GM19395 (cell line): ENCODE measurements at regions not wholly inside any gene's neighbourhood (a gene's known extent, or its start where the extent isn't known, plus 50 kb on each side); places are given as distances from the start of the nearest gene placed in this dataset.

Experiments
- ATAC-seq: cut with Tn5 transposase; IDR thresholded peaks from one replicate; pipeline ENCODE4 v1.9.1; 2021; ENCODE audit warnings: mild to moderate bottlenecking, moderate library complexity; ENCODE audit not compliant: unreplicated experiment

DNA sequence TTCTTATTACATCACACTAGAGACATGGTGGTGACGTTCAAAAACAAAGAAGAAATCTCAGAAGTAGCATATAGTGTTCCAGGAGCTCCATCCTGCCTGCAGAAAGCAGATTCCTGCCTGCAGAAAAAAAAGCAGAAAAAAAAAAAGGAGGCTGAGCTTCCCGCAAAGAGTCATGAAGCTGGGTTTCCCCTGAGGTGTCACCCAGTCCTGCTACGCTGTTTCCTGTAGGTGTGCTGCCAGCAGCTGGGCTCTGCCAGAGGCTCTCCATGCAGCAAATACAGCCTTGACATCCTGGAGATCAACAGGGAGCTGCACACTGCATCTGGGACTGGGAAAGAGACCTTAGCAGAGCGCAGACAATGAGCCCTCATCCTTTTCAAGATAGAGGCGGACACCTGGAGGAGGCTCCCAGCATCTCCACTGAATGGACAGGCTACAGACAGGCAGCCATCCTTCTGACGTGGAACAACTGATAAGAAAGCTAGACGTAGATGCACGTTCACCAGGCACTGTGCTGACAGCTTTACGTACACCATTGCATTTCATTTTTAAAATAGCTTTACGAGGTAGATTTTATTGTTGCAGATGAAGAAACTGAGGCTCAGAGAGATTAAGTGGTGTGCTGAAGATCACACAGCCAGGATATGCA, 350.9 kb downstream of the FOXO1 start:
- ATAC-seq: no peak

DNA sequence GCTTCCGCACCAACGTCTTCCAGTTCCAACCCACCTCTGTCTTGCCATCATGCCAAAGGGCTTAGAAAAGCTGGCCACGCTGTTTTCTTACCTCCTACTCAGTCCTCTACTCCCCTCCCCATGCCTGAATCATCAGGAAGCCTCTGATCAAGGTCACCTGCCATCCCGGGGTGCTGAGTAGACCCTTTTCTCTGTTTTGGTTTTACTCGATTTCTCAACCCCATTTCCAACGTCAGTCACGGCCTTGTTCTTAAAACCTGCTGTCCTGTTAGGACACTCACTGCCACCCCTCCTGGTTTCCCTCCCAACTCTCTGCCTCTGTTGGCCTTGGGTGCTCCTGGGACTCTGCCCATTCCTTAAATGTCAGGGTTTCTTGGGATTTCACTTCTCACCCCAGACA, 350.1 kb downstream of the FOXO1 start:
- no peak for ATAC-seq

DNA sequence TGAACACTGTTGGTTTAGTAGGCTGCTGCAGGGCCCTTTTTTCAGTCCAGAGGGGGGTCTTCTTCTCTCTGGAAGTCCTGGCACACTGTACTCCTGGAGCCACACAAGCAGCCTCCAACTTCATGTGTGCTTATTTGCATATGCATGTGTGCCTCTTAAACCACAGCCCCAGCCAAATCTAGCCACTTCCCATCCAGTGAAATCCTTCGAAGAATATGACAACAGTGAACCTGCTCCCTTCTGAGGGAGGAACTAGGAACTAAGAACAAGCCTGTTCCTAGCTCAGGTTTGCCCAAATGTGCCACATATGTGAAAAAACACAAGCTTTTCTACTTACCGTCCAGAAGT, 348.5 kb downstream of the FOXO1 start:
- ATAC-seq: no peak

DNA sequence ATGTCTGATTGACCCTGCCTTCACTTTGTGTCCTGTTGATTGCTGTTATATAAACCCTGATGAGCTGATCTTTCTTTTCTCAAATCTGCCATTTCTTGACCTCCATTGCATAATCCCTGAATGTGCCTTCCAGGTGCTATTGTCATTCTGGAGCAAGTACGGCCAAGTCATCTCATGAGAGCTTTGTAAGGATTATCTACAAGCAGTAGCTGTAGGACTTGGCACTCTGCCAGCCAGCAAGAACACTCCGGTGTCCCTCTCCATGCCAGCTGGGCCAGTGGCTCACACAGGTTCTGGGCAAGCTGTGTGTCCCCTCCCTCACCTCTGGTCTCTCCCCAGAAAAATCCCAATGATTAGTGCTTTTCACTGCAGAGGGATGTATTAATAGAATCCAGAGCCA, 348.1 kb downstream of the FOXO1 start:
- ATAC-seq: no peak

DNA sequence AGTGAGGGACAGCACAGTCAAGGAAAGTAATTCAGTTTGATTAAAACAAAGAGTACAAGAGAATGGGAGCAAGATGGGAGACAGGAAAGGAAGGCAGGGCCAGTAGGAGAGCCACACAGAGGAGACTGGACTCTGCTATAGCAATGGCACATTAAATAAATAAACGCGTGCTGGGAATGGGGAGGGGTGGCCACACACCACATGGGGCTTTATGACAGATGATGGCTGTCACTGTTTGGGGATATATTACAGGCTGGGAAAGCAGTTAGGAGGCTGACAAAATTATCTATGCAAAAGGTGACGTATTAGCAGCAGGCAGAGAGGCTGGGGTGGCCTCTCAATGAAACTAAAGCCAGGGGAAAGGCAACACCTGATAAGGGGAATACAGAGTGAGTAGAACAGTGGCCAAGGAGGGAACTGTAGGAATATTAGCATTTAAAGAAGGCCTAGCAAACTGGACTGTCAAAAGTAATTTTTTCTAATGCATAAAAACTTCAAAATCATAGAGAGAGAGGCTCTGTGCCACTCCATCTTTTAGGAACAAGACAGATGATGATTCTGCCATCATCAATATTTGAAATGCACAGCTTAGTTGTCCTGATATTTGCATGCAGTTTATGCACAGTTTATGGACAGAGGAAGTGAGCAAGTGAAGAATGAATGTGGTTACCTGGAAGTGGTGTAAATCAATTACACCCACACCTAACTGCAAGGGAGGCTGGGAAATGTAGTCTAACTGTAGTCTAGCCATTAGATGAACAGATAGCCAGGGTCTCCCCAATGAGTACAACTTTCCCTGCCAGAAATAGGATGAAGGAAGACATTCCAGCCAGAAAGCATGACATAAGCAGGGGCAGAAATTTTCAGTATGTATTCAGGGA, 346.5 kb downstream of the FOXO1 start:
- ATAC-seq: no peak

DNA sequence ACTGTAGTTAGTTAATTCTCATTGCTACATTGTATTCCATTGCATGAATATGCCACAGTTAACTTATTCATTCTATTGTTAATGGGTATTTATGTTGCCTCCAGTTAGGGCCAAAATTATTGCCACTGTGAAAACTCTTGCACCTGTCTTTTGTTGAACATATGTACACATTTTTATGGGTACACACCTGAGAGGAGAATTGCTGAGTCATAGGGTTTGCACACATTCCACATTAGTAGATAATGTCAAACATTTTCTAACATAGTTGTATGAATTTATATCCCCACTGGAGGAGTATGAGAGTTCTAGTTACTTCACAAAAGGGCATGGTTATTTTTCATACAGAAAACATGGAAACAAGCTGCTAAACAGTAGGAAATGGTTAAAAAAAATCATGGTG, 338.4 kb downstream of the FOXO1 start:
- ATAC-seq: no peak

DNA sequence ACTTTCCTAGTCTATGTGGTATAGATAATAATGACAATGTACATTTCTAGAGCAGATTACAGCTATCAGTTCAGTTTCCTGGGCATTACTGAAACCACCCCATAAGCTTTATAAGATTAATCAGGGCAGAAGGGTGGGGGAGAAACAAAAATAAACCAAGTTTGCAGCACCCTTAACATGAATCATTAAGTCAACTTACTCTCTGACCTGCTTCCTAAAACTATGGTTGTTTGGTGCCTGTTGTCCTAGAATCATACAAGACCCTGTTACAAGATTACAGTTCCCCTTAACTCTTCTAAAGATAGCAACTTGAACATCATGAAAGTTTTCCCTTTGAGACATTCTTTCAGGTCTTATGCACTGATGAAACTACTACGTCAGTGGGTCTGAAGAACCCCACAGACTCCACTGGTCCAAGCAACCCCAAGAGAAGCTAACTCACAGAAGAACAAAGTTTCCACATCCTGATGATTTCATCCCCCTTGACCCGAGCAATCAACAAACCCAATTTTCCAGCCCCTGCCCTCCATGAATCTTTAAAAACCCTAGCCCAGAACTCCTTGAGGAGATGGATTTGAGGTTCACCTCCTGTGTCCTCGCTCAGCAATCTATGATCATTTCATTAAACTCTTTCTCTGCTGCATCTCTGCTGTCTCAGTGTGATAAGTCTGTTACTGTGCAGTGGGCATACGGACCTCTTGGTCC, 336.5 kb downstream of the FOXO1 start:
- ATAC-seq: no peak

DNA sequence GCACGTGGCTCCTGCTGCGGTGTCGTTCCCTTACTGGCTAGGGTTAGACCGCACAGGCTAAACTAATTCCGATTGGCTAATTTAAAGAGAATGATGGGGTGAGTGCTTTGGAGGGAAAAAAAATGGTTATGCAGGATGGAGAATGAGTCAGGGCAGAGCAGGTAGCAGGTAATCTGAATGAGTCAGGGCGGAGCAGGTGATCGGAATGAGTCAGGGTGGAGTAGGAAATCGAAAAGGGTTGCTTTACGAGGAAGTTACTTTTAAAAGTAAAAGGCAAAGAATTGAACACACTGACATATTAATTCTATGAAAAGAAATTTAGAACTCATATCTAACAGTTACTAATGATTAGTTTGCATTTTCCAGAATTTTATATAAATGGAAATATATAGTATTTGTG, 335.5 kb downstream of the FOXO1 start:
- no peak for ATAC-seq

DNA sequence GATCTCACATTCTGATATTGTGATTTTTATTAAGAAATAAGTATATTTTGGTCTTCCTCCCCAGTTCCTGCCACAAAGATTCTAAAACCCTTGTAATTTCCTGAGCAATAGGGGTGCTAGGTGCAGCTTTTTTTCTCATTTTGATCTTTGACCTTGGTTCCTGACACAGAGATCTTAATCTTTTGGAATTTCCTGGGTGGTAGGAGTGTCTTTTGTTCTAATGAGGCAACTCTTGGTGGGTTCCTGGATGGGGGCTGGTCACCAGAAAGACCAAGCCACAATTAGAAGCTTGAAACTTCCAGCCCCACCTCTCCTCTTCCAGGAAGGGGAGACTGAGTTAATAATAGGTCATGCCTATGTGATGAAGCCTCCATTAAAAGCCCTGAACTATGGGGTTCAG, 334.6 kb downstream of the FOXO1 start:
- ATAC-seq: no peak

DNA sequence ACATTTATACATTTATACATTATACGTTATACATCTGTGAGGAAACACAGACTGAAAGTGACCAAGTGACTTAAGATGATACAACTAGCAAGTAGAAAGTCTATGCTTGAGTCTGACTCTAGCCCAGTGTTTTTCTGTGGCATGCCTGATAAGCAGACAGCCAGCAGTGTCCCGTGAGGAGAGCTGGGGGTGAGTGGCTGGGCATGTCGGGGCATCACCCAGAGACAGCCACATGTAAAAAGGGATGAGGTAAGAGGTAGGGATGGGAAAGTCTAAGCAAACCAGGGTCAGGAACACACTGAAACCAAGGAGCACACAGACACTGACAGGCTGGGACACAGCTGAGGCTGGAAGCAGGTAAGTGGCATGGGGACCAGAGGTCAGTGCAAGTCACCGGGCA, 333.2 kb downstream of the FOXO1 start:
- no peak for ATAC-seq

DNA sequence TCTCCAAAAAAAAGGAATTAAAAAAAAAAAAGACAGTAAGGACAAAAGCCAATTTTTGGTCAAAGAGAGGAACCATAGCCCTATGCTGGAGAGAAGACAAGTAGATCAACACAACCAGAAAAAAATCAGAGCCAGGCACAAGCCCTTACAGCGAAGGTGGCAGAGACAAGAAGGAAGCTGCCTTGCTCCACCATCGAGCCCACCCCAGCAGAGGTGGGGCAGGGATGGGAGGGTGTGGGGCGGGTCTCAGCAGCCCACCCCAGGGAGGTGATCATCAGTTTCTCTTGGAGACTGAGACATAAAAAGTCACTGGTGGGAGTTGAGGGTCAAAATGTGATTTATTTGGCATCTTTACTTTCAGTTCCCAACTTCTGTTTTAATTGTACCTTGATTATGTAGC, 332.4 kb downstream of the FOXO1 start:
- no peak for ATAC-seq

DNA sequence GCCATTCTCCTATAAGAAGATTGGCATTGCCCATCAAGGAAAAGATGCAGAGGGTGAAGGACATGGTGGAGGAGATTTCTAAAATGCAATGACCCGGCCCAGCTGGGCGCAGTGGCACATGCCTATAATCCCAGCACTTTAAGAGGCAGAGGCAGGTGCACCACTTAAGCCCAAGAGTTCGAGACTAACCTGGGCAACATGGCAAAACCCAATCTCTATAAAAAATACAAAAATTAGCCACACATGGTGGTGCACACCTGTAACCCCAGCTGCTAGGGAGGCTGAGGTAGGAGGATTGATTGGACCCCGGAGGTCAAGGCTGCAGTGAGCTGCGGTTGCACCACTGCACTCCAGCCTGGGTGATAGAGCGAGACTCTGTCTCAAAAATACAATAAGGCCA, 331.8 kb downstream of the FOXO1 start:
- no peak for ATAC-seq

DNA sequence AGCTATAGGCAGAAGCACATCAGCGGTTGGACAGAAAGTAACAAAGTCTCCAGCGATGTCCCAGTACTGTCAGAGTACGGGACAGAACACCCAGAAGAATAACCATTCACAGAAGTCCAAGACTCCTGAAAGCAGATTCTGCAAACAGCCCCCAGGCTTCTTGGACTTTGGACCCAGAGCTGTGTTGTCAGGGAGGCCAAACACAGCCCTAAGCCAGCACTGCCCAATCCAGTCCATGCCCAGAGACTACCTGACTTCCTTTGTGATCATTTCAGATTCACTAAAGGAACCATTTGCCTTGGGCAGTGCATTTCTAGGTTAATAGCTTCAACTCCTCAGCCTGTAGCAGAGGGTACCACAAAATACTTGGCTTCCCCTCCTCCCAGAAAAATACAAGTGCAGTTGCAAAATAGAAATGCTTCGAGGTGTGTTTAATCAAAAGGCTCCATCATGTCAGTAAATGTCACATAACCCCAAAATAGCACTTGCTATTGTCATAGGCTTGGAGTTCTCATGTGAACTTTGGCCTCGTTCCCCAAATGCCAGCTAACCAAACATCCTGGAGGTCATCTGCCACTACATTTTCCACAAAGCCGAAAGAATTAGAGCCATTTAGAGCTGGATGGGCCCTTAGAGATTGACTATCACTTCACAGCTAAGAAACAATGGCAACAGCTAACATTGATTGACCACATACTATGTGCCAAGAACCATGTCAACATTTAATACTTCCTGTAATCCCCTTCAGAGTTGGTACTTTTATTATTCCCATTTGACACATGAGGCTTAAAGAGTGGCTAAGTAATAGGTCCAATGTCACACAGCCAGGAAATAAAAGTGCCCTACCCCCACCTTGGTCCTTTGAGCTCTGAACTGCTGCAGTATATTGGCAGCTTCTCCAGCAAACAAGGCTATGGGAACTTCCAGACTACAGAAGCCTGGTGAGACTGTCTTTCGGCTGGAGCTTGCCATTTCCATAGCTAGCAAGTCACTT, 329.9 kb downstream of the FOXO1 start:
- ATAC-seq: no peak

DNA sequence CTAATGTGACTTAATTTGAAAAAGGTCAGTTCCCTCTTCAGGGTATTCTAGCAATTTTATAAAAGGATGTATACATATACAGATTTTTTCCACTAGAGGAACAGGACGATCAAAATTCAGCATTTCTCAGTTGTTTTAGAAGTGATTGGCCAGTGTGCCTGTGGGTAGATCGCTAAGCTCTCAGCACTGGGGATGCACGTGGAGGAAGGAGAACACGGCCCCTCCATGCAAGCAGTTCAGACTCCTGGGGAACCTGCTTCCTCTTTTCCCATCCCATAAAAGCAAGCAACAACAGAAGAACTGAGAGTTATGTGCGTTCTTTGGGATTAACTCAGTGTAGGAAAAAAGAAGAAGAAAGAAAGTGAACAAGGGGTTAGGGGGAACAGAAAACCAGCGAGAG, 328.8 kb downstream of the FOXO1 start:
- no peak for ATAC-seq

DNA sequence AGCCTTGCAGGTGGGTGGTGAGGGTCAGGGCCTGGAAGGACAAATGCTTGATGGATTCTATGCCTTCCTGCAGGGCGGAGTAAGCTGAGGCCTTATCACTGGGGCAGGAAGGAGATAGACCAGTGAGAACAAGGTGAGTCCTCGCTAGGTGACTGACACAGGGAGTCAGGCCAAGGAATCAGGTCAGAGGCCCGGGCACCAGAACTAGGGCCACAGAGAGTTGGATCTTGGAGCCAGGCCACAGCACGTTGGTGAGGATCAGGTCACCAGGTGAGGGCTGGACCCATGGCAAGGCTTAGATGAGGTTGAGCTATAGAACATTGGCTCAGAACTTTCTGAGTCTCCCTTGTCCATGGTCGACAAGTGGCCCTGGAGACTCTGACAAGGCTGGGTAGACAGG, 328.2 kb downstream of the FOXO1 start:
- no peak for ATAC-seq

DNA sequence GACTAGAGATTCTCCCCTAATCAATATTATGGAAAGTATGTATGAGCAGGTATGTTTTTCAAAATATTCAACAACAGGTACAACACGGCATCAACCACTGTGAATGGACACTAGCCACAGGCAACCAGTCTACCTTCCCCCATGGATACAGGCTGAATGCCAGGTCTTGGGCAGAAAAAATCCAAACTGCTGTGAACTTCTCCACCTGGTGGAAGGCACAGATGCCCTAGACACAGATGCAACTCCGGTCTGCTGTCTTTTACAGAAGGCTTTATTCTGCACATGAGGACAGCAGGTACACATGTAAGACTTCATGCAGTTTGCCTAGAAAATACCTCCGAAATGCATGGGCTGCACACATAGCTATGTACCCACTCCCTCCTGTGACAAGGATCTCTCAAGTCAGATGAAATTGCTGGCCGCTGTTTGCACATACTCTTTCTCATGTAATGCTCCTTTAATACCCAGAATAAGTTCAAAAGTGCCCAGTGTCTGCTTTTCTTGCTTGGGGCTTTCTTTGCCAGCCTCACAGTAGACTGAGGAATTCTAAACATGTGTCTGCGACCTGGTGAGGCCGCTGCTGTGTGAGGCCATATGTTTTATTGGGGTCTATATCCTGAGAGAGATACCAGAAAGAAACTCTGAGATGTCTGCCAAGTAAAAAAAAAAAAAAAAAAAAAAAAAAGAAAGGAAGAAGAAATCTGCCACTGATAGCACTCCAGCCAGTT, 325.9 kb downstream of the FOXO1 start:
- no peak for ATAC-seq

DNA sequence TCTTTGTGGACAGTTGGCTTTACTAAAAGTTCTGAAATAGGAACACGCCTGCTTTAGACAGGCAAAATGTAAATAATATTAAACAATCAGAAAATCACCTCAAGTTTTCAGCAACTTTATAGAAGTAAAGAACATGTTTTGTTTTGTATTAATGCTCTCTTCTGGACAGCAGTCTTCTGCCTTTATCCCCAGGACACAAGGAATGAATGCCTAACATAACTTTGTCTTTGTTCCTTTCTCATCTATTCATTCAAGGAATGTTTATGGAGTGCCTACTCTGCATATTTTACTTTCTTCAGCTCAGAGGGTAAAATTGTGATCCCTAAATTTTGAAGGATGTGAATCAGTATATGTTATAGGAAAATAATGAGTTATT, 325.4 kb downstream of the FOXO1 start:
- no peak for ATAC-seq

DNA sequence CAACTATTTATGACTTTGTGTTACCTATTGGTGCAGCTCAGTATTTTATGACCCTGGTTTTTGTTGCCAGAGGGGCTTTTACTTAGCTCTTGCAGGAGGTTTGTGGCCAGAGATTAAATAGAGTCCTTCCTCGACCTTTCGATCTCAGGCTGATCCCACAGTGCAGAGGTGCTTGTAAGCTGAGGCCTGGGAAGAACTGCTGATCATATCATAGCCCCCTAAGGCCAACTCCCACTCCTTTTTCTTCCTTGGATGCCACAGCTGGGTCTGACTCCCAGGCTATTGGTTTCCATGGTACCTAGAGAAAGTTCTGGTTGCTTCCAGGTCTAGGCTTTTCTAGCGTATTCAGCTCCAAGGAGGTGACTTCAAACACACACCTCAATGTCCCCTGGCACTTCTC, 324.9 kb downstream of the FOXO1 start:
- no peak for ATAC-seq

DNA sequence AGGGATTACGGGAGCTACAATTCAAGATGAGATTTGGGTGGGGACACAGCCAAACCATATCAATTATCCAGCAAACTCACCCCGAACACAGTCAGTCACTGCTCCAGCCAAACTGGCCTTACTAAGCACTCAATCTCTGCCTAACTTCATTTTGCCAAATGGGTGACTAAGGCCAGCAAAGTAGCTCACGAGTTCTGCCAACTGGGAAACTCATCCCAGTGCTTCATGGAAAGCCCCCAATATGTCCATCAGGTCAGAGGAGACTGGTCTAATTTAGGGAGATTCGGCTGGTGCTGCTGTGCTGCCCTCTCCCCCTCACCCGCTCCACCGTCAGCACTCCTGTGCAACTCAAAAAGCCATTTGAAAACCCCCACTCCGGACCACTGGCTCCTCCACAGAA, 324.0 kb downstream of the FOXO1 start:
- no peak for ATAC-seq

DNA sequence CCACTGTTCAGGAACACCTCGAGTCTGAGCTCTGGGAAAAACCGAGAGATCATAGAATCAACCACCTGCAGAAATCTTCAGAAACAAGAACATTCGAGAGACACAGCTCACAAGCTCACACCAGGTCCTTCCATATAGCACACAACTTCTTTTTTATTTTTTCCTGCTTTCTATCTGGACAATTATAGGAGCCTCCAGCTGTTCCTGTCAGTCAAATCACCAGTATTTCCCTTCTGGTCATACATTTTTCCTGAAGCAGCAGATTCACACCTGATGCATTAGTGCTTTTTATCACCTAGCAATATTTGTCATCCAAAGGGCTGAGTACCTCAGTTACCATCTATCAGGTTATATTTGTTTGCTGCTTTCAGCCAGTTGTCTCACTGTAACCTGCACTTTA, 323.5 kb downstream of the FOXO1 start:
- ATAC-seq: no peak
